GDM1 (cell line): ENCODE measurements at regions not wholly inside any gene's neighbourhood (a gene's known extent, or its start where the extent isn't known, plus 50 kb on each side); places are given as distances from the start of the nearest gene placed in this dataset.

Experiments
- DNase-seq: peaks from one replicate; lab custom pipeline; 2025; lab: John Stamatoyannopoulos, UW

DNA sequence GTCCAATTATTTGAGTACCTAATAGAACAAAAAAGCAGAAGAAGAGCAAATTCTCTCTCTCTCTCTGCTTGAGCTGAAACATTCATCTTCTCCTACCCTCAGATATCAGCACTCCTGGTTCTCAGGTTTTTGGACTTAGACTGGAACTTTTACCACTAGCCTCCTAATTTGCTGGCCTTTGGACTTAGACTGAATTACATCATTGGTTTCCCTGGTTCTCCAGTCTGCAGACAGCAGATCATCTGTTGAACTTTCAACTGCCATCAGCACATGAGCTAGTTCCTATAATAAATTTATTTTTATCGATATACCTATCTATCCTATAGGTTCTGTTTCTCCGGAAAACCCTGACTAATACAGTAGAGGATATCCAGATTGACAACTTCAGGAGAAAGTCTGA is 208.9 kb upstream of the GAS1 start:
- DNase-seq = no peak

DNA sequence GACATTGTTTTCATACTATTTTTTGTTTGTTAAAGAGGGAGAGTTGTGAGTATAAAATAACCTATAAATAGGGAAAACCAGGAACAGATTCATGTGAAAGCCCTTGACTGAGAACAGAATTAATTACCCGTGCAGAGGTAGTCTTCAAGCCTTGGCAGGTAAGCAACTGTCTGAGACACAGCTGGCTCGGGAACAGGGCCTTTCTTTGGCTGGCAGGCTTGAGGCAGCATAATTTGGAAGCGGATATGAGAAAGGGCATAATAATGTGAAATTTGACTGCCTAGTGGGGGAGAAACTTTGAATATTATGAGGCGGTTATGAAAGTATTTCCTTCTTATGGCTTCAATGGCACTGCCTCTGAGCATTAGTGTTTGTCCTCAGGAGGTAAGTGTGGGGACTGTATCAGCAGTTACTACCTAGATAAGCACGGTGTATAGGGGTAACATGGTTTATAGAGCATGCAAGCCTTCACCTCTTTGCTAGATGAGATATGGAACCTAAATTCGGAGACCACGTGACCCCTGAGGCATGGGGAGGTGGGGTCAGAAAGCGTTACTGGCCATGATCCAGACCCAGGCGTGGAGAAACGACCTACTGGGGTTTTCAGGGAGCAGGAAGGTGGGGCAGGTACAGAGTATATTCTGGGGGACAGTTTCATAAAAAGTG is 210.2 kb upstream of the GAS1 start:
- no peak for DNase-seq

DNA sequence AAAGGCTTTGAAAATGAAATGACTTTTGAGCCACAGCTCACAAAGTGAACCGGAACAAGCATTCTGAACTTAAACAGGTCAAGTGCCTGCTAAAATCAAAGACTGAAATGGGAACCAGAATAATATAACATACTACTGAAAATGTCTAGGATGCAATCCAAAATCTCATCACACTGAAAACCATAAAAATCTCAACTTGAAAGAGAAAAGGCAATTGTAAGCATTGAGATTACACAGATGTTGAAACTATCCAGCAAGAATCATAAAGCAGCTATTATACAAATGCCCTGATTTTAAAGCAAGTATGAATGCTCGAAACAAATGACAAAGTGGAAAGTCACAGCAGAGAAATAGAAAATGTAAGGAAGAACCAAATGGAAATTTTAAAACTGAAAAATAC is 211.5 kb upstream of the GAS1 start:
- no peak for DNase-seq

DNA sequence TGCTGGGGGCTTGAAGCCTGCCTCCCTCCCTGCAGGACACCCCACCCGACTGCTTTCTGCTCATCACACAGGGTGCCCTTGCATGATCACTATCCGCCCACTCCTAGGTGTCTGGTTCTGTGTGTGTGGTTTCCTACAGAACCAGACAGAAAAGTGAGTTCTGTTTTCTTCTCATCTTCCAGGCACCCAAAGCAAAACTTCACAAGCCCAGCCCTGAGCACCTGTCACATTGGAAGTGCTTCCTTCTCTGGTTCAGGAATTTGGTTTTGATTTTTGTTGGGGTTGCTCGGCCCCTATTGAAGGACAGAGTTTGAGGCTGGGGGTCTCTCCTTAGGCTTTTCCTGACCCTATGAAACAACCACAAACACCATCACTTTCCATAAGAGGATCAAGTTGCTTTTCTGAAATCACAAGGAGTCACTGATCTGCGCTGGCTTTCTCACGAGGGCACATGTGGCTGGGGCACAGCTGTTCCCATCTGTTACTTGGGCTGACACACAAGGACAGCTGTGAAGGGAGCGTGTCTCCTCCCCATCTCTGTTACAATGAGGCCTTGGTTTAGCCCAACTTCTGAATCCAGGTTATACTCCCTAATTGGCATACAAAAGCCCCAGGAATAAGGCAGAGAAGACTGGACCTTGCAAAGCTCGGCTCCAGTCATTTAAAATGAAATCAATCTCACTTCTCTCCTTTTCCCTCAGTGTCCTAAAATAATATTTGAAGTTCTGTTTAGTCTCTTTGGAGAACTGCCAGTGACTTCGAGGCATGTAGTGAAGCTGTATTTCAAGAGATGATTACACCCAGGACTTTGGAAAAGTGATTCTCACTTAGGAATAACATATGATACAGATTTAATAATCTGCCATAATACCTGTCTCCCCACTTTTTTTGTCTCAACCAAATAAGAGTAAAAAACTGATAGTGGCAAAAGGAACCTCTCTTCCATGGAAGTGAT is 213.1 kb upstream of the GAS1 start:
- DNase-seq = no peak

DNA sequence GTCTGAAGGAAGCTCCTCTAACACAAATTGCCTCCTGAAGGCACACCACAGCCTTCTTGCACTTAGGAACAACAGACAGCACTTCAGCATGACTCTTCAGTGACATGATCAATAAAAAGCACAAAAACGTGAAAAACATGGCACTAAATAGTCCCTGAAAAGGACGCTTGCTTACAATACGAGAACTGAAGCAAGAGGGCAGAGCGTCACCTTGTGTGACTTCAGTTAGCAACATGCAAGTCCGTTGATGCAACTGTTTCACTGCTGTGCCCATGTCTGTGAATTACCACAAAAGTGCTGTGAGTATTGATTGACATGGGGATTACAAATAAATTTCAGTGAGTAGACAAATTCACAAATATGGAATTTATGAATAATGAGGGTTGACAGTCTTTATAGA is 219.9 kb upstream of the GAS1 start:
- no peak for DNase-seq

DNA sequence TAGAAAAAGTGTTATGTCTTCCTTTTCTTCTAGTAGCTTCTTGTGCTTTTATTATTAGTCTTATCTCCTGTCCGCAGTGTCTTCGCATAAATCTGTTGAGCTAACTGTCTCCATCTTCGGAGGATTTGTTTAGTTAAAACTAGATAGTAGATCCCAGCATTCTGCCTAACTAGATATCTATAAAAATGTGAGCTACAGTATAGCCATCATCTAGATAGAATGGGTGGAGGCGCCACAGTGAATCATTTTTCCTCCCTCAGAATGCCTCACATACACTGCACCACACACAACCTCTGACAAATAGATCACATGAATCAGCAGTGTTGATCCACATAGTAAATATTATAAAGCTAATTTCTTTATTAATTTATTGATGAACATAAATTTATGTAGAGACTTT is 220.3 kb upstream of the GAS1 start:
- DNase-seq = no peak

DNA sequence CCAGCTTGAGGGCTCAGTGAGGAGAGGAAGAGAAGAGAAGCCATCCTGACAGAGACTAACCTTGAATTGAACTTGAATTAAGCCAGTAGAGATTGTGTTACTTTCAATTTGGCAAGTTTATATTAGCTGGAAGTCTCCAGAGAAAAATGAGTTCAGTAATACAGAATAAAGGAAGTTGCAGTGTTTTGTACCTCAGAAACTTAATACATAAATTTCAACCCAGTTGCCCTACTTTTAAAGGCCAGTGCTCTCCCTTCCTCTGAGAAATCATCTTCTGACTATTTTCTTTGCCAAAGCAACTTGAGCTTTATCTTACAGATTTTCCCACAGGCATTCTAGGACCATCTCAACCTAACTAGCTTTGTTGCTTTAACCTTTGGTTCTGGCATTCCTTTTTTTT is 231.0 kb upstream of the GAS1 start:
- DNase-seq = no peak

DNA sequence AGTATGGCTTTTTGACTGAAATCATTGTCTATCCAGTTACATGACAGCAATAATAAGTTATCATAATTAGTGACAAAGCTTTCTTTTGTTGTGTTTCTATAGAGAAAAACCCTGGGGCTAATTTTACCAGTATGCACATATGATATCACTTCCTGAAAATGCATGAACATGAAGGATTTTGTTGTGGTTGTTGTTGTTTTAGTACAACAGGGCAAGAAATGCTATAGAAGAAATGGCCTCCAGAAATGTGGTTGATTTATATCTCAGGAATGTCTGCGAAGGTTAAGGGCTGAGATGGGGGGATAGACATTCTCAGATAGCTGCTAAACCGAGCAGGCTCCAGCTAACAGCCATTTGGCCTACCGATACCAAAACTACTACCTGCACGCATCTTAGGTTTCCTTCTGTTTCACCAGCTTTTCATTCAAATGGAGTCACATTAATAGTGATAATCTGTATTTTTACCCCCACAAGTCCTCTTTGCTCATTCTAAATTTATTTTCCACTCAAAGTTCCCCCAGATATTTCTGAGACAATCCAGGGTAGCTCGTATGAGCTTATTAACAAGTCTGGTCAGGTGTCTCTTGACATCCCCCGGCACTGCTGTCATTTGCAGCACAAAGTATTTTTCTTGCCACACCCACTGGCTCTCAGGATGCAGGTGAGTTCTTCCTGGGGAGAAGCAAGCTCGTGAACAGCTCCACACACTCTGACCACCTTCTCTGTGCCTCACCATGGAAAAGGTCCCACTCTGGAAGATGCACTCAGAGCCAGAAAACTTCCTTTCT is 232.4 kb upstream of the GAS1 start:
- DNase-seq = no peak

DNA sequence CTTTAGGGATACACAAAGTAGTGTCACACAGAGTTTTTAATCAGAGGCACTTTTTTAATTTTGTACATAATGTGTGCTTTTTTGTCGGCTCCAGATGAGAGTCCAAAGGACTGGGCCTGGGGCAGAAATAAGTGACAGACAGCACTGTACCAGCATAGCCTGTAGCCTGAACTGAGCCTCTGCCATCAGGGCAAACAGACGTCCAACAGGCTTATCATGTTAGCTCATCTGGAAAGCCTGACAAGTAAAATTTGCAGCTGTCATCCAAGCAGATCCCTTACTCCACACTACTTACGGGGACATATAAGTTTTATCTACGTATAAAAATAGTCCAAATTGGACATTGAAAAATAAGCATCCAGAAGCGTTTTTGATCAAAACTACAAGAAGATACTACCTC is 233.1 kb upstream of the GAS1 start:
- no peak for DNase-seq

DNA sequence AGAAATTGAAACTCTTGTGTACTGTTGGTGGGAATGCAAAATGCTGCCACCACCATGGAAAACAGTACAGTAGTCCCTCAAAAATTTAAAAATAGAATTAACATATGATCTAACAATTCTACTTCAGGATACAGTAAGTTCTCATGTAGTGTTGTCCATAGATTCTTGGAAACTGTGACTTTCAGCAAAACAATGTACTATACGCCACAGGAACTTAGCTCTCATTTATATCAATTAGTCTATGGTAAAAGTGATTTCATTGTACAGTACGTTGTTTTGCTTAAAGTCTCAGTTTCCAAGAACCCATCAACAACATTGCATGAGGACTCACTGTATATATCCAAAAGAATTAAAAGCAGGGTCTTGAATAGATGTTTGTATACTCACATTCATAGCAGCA is 233.5 kb upstream of the GAS1 start:
- no peak for DNase-seq

DNA sequence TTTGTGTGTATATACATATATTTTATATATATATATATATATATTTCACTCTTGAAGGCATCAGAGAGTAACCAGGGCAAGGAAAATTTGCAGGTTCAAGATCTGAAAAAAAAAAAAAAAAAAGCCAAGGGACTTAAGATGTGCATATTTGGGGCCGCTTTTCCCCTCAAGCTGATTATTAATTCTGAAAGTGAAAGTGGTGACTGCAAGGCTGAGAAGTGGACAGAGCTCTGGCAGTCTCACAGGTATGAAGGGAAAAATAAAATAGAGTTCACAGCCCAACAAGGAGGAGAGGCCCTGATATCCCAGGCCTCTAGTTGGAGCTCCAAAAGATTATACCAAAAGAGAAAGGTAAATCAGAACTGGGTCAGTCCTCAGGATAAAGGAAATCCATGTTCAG is 234.4 kb upstream of the GAS1 start:
- no peak for DNase-seq

DNA sequence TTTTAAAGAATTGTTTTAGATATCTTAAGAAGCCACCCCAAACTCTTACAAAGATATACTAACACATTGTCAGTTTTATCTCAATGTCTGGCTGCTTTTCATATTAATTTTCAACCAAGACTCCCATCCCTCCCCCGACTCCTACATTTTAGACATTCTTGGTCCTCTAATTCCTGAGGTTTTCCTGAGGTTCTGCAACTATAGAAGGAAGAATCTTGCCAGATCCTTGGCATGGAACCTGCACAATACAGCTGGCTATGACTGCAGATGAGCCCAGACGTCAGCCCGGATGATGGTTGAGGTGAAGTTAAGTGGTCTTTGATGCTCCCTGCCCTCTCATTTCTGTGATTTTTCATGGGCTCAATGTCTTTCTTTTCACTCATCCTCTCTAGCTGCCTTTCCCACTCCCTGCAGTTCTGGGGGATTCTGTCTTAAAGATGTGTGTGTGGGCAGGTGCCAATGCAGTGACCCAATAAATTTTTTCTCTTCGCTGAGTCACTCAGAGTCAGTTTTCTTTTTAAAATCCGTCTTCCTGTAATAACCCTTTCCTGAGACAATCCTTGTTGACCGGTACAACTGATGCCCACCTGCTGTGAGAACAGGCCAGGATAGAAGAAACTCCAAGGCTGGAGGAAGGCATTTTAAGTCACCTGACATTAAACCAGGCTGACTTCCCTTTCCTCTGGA is 237.8 kb upstream of the GAS1 start:
- no peak for DNase-seq

DNA sequence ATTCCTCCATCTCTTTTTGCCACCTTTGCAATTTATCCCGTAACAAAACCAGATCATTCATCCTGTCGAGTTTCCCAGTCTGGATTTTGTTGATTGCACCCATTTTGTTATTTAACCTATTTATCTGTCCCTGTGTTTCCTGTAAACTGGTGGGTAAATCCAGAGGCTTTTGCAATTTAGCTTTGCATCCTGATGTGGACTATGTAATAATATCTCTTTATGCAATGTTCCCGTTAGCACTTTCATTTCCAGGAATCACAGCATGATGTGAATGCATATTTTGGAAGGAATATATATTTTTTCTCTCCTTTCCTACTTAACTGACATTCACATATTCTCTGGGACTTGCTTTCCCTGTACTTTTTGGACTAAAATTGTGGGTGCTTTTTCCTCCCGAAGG is 240.3 kb upstream of the GAS1 start:
- no peak for DNase-seq

DNA sequence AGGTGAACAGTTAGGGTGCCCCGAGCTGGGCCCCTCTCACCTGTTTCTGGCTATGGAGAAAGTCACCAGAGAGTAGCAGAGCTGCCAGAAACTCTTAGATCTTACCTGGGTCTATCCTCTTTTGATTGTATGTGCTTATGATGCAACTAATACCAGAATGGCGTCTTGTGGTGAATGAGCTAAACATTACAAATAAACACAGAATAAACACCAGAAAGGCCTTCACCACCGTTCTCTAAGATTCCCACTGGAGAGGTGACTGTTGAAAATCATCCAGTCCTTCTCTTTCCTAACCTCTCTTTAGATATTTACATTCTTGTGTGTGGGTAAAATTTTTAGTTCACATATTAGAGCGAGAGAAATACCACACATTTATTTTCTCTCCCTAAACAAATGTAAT is 241.7 kb upstream of the GAS1 start:
- DNase-seq = no peak

DNA sequence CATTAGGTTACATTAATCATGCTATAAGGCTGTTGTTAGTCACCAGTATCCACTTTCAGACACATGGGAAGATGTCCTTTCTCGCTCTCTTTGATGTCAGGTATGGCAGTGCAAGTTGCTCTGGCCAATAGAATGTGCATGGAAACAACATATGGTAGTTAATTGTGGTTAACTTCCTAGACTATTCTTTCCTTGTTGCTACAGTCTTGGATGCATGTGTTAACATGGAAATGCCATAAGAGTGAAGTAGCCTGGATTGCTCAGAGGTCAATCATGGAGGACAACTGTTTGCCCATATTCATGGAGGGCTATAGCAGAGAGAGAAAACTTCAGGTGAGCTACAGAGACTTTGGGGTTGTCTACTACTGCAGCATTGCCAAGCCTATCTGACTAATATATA is 245.8 kb upstream of the GAS1 start:
- no peak for DNase-seq

DNA sequence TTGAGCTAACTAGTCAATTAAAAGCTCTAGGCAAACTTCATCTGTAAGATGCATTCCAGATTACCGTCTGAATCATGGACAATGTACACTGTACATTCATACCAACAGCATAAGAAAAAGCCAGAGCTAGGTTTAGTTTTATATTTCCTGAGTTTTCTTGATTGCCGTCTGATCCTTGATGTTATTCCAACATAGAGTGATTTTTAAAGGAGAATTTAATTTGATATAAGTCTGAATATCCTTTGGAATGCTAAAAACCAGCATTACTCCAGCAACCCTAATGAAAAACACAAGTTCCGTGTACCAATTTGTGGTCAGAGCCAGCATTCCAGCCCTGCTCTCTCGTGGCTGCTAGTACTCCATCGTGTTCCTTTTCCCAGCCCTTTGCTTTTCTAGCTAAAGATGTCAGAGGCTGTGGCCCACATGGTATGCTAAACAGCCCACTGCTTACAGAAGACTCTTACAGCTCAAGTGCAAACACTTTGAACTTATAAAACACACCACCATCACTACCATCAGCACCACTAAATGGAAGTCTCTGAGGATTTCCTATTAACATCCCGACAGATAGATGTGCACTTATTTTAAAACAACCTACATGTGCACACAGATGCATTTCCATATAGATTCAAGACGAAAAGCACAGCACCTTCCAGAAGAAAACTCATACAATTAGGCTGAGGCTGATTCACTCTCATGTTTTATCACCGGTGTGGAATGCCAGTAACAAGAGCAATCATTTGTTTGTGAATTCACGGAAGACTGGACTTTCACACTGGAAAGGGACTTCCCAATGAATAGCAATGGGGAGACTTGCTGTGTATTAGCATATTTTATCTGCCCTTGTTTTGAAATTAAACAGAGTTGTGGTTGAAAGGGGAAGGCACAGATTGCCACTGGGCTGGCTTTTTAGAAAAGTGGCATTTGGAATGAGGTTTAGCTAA is 246.9 kb upstream of the GAS1 start:
- DNase-seq = no peak

DNA sequence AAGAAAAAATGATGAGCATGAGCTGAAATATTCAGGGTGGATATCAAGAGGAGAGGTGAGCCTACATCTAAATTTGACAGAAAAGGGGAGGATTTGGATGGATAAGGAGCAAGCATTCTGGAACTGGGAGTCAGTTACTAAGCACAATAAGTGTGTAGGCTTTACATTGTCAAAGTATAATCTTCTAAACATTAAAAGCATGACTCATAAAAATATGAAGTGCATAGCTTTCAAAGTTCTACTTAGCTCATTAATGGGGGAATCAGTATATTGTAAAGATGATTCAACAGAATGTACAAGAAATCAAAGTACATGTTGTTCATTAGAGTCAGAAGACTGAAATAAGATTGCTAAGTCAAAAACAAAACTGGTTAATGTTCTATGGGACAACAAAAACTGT is 248.0 kb upstream of the GAS1 start:
- DNase-seq = no peak

DNA sequence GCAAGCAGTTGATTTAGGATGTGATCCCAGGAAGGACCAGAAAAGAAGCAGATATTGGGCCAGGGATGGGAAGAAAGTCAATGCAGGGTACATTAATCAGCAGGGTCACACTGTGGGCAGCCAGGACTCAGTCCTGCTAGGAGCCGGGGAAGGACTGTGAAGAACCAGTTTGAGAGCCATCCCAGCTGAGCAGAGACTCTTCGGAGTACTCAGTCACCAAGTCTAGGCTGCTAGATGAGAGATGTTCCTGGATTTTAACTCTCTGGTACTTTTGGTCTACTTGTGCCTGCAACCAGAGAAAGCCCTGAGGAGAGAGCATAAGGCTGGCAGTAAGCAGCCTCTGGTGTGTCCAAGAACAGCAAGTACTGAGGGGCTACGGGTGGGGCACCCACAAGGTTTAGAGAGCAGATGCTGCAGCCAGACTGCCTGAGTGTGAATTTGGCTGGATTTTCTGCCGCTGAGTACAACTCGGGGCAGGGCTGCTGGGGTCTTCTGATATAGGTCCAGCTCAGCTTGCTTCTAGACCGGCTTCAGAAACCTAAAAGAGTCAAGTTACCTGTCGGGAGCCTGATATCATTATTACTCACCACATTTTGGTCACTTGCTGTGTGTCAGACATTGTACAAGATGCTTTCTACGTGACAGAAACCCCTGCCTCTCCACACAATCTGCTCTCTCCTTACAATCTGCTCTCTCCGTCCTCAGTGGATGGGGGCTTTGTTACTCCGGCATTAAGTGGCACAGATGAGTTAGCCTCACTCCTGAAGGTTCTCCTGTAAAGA is 250.2 kb upstream of the GAS1 start:
- no peak for DNase-seq

DNA sequence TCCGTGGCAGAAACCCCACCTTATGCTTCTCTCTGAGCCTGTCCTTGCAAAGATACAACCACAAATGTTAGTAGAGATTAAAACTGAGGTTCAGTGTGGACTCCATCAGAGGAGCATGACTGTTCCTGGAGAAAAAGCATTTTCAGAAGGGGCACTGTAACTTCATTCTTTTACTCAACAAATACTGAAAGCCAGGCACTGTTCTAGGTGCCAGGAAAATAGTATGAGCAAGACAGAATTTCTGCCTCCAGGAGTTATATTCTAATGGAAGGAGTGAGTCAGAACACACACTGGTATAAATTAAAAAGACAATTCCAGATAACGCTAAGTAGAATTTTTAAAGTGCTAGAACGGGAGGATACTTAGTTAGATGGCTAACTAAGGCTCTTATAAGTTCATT is 251.4 kb upstream of the GAS1 start:
- no peak for DNase-seq

DNA sequence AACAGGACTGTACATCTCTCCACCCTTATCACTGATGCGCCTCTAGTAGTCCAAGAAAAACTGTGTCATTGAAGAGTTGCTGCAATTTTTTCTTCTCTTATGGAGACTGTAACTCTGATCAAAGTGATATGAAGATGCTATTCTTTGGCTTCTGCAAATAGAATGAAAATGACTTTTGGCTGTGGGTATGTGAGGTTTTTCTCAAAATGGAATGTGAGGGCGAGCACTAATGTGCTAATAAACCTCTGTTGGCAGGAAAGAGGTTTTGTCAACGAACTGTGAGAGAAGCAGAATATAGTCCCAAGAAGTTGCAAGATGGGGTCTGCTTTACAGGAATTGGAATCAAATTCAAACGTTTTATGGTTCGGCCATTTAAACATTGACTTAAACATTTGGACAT is 252.0 kb upstream of the GAS1 start:
- no peak for DNase-seq
